ENCODE measurements at regions not wholly inside any gene's neighbourhood (a gene's known extent, or its start where the extent isn't known, plus 50 kb on each side); places are given as distances from the start of the nearest gene placed in this dataset.

- TF ChIP-seq TCF3 (IDR thresholded peaks at IDR 0.05; ENCODE audit: borderline replicate concordance, insufficient read depth, low read depth, low read length) (0 out of 2 replicates have a peak, but pooled peaks have one; percentile 25), NR2F1 (conservative IDR thresholded peaks at IDR 0.05) (peak; percentile 96), MEF2B (IDR thresholded peaks at IDR 0.05; ENCODE audit: partially characterized antibody, poor library complexity, severe bottlenecking) (peak; percentile 97), HDAC6 (IDR thresholded peaks at IDR 0.05; ENCODE audit: unreplicated experiment) (no peak), SREBF1 (IDR thresholded peaks at IDR 0.05; ENCODE audit: low read length) (no peak), HSF1 (IDR thresholded peaks at IDR 0.05; ENCODE audit: low read depth, low read length) (no peak), CHD2 (IDR thresholded peaks at IDR 0.05; ENCODE audit: borderline replicate concordance, low read depth, low read length) (0 out of 2 replicates have a peak, but pooled peaks have one; percentile 49), STAT1 (conservative IDR thresholded peaks at IDR 0.05) (no peak), POLR2A (IDR thresholded peaks at IDR 0.05; ENCODE audit: low read depth, low read length) (no peak), TAF1 (IDR thresholded peaks at IDR 0.05; ENCODE audit: borderline replicate concordance, low read depth, low read length) (no peak), NFIC (IDR thresholded peaks at IDR 0.05; ENCODE audit: low read depth, low read length) (peak; percentile 73), CBX5 (IDR thresholded peaks at IDR 0.05; ENCODE audit: low read depth) (no peak), MEF2A (IDR thresholded peaks at IDR 0.05; ENCODE audit: insufficient read depth, low read depth, low read length) (0 out of 2 replicates have a peak, but pooled peaks have one; percentile 34), TBL1XR1 (IDR thresholded peaks at IDR 0.05; ENCODE audit: low read depth, low read length) (0 out of 2 replicates have a peak, but pooled peaks have one; percentile 76), ZNF24 (IDR thresholded peaks at IDR 0.05) (no peak), SMARCA5 (IDR thresholded peaks at IDR 0.05) (no peak), ZSCAN29 (IDR thresholded peaks at IDR 0.05) (no peak), PML (IDR thresholded peaks at IDR 0.05; ENCODE audit: low read length) (no peak), MLLT1 (IDR thresholded peaks at IDR 0.05) (peak; percentile 81), MTA2 (IDR thresholded peaks at IDR 0.05; ENCODE audit: low read depth) (peak; percentile 92), GABPA (IDR thresholded peaks at IDR 0.05; ENCODE audit: low read depth) (no peak), FOXM1 (IDR thresholded peaks at IDR 0.05; ENCODE audit: low read depth, low read length) (peak; percentile 52; the same call in 1 of the 2 replicates), SRF (IDR thresholded peaks at IDR 0.05; ENCODE audit: low read depth in 2 of 2, low read length in 2 of 2) (no peak), ASH2L (IDR thresholded peaks at IDR 0.05; ENCODE audit: borderline replicate concordance, low read depth) (no peak), SUZ12 (IDR thresholded peaks at IDR 0.05; ENCODE audit: unreplicated experiment) (no peak), ESRRA (IDR thresholded peaks at IDR 0.05; ENCODE audit: low read length) (no peak), RUNX3 (IDR thresholded peaks at IDR 0.05; ENCODE audit: low read length) (peak; percentile 96), NFYB (IDR thresholded peaks at IDR 0.05; ENCODE audit: insufficient read depth, low read depth, low read length) (peak; percentile 47; the same call in 1 of the 2 replicates), PAX5 (IDR thresholded peaks at IDR 0.05; ENCODE audit: borderline replicate concordance, low read depth, low read length) (peak; percentile 65), EED (IDR thresholded peaks at IDR 0.05; ENCODE audit: low read depth) (peak; percentile 74), CREM (IDR thresholded peaks at IDR 0.05; ENCODE audit: low read depth) (peak; percentile 35; the same call in 1 of the 2 replicates), DPF2 (IDR thresholded peaks at IDR 0.05) (peak; percentile 65), RBBP5 (conservative IDR thresholded peaks at IDR 0.05) (no peak)
Measured at GRCh38 chr11:27916541-27917100, 191.3 kb downstream of the KIF18A start (continued).
